SK-N-SH treated with all-trans-retinoic acid at 6 μM for 48 hours (cell line): ENCODE measurements at regions not wholly inside any gene's neighbourhood (a gene's known extent, or its start where the extent isn't known, plus 50 kb on each side); places are given as distances from the start of the nearest gene placed in this dataset.

Experiments
- BACH2 ChIP-seq: fragments of 250-450 bp; sonication (Bioruptor Pico); IDR thresholded peaks from 2 replicates; pipeline ENCODE4 v1.9.0; 2021; ENCODE audit warnings: mild to moderate bottlenecking, borderline replicate concordance
- CREB5 ChIP-seq: fragments of 250-450 bp; sonication (Bioruptor Pico); IDR thresholded peaks from 2 replicates; pipeline ENCODE4 v1.5.1; 2020; ENCODE audit warnings: low read depth, mild to moderate bottlenecking, moderate library complexity
- GLIS3 ChIP-seq: fragments of 250-450 bp; sonication (Bioruptor Pico); IDR thresholded peaks from 2 replicates; pipeline ENCODE4 v1.5.0; 2020; ENCODE audit warnings: mild to moderate bottlenecking, moderate library complexity
- OSR1 ChIP-seq: fragments of 250-450 bp; sonication (Bioruptor Pico); IDR thresholded peaks from 2 replicates; pipeline ENCODE4 v1.8.0; 2022; ENCODE audit warnings: moderate library complexity, mild to moderate bottlenecking, inconsistent platforms
- PATZ1 ChIP-seq: fragments of 250-450 bp; sonication (Bioruptor Pico); IDR thresholded peaks from 2 replicates; pipeline ENCODE4 v1.8.0; 2020; ENCODE audit warnings: mild to moderate bottlenecking, moderate library complexity, borderline replicate concordance
- POU6F1 ChIP-seq: fragments of 250-450 bp; sonication (Bioruptor Pico); IDR thresholded peaks from 2 replicates; pipeline ENCODE4 v1.8.0; 2021; ENCODE audit warnings: low read depth, mild to moderate bottlenecking, moderate library complexity, borderline replicate concordance
- RARB ChIP-seq: fragments of 250-450 bp; sonication (Bioruptor Pico); IDR thresholded peaks from 2 replicates; pipeline ENCODE4 v1.8.0; 2021; ENCODE audit warnings: mild to moderate bottlenecking, moderate library complexity
- TCF4 ChIP-seq: fragments of 250-450 bp; sonication (Bioruptor Pico); IDR thresholded peaks from 2 replicates; pipeline ENCODE4 v1.8.0; 2021; ENCODE audit warnings: mild to moderate bottlenecking, moderate library complexity, borderline replicate concordance
- TSHZ2 ChIP-seq: fragments of 250-450 bp; sonication (Bioruptor Pico); IDR thresholded peaks from 2 replicates; pipeline ENCODE4 v1.5.0; 2020; ENCODE audit warnings: mild to moderate bottlenecking, moderate library complexity
- ZFP3 ChIP-seq: fragments of 250-450 bp; sonication (Bioruptor Pico); IDR thresholded peaks from 2 replicates; pipeline ENCODE4 v1.5.0; 2020; ENCODE audit warnings: mild to moderate bottlenecking, moderate library complexity
- ZFP30 ChIP-seq: fragments of 450-650 bp; formaldehyde crosslinking; IDR thresholded peaks from 2 replicates; pipeline ENCODE4 v1.5.0; 2022; ENCODE audit warnings: mild to moderate bottlenecking, moderate library complexity
- ZNF565 ChIP-seq: fragments of 450-650 bp; formaldehyde crosslinking; conservative IDR thresholded peaks from 2 replicates; pipeline ENCODE4 v1.5.0; 2020; ENCODE audit warnings: low read depth, mild to moderate bottlenecking, moderate library complexity
- ZNF70 ChIP-seq: fragments of 450-650 bp; formaldehyde crosslinking; IDR thresholded peaks from 2 replicates; pipeline ENCODE4 v1.5.0; 2020; ENCODE audit warnings: mild to moderate bottlenecking, moderate library complexity

- TF ChIP-seq PATZ1 (CRISPR knock-in tag) (no peak), TCF4 (CRISPR knock-in tag) (no peak), GLIS3 (CRISPR knock-in tag) (no peak), ZFP30 (no peak), BACH2 (CRISPR knock-in tag) (no peak), RARB (CRISPR knock-in tag) (no peak), ZNF565 (no peak), CREB5 (CRISPR knock-in tag) (no peak), ZFP3 (no peak), ZNF70 (CRISPR knock-in tag) (no peak), OSR1 (CRISPR knock-in tag) (no peak), POU6F1 (CRISPR knock-in tag) (no peak), TSHZ2 (no peak)
Observed at GRCh38 chr12:28937196-28937595, 211.9 kb upstream of the FAR2 start.
